Neural cell (in vitro differentiated cells): ENCODE measurements at regions not wholly inside any gene's neighbourhood (a gene's known extent, or its start where the extent isn't known, plus 50 kb on each side); places are given as distances from the start of the nearest gene placed in this dataset.
A peak's percentile ranks its signal among the peaks of the same experiment; 100 is the strongest.
"Not testable (repeated sequence)": the region's sequence is repeated elsewhere in the genome, so short reads cannot be mapped to it uniquely, and the experiment has no call there.

Experiments
- H2AFZ ChIP-seq: fragments of 200-600, 300-800 bp; sonication (generic), shearing (Covaris generic); 2 replicates; pipeline ENCODE4 v1.6.0; 2014; ENCODE audit warnings: low read depth, mild to moderate bottlenecking, antibody characterized with exemption, low read length, moderate library complexity
- H3F3A ChIP-seq: fragments of 200-600 bp; shearing (Covaris generic); 2 replicates; pipeline ENCODE4 v1.6.1; 2016; ENCODE audit warnings: mild to moderate bottlenecking, moderate library complexity, mixed read lengths, antibody characterized with exemption, low read length; ENCODE audit not compliant: insufficient read depth, poor library complexity, severe bottlenecking
- H3K27ac ChIP-seq: fragments of 200-600, 300-800 bp; sonication (generic), shearing (Covaris generic); 2 replicates; pipeline ENCODE4 v1.5.1; 2014; ENCODE audit warnings: mild to moderate bottlenecking, low read length, moderate library complexity
- H3K27me3 ChIP-seq: fragments of 300-800, 200-600 bp; sonication (generic), shearing (Covaris generic); 2 replicates; pipeline ENCODE4 v1.6.0; 2014; ENCODE audit warnings: mild to moderate bottlenecking, low read depth, low read length, moderate library complexity; ENCODE audit not compliant: insufficient read depth
- H3K36me3 ChIP-seq: fragments of 300-800, 200-600 bp; sonication (generic), shearing (Covaris generic); 2 replicates; pipeline ENCODE4 v1.5.1; 2014; ENCODE audit warnings: mild to moderate bottlenecking, antibody characterized with exemption, low read length, moderate library complexity; ENCODE audit not compliant: insufficient read depth
- H3K4me2 ChIP-seq: fragments of 300-800, 200-600 bp; sonication (generic), shearing (Covaris generic); 2 replicates; pipeline ENCODE4 v1.6.0; 2014; ENCODE audit warnings: mild to moderate bottlenecking, low read length
- H3K4me3 ChIP-seq: fragments of 300-800, 200-600 bp; sonication (generic), shearing (Covaris generic); 2 replicates; pipeline ENCODE4 v1.5.1; 2014; ENCODE audit warnings: mild to moderate bottlenecking, low read length, moderate library complexity
- H3K79me2 ChIP-seq: fragments of 200-600 bp; shearing (Covaris generic); replicated peaks from 2 replicates; pipeline ENCODE4 v1.6.0; 2014; ENCODE audit warnings: mild to moderate bottlenecking, low read length, moderate library complexity; ENCODE audit not compliant: insufficient read depth
- H3K9ac ChIP-seq: fragments of 300-800, 200-600 bp; sonication (generic), shearing (Covaris generic); 2 replicates; pipeline ENCODE4 v1.6.1; 2016; ENCODE audit warnings: mild to moderate bottlenecking, low read length, mixed read lengths
- H3K9me2 ChIP-seq: fragments of 200-600 bp; shearing (Covaris generic); 2 replicates; pipeline ENCODE4 v1.6.1; 2016; ENCODE audit warnings: mild to moderate bottlenecking, low read length, mixed read lengths; ENCODE audit not compliant: insufficient read depth
- H3K9me3 ChIP-seq: fragments of 200-600, 300-800 bp; sonication (generic), shearing (Covaris generic); 2 replicates; pipeline ENCODE4 v1.6.1; 2016; ENCODE audit warnings: mild to moderate bottlenecking, mixed run types, low read length, moderate library complexity, mixed read lengths
- H4K20me1 ChIP-seq: fragments of 200-600 bp; shearing (Covaris generic); 2 replicates; pipeline ENCODE4 v1.6.1; 2016; ENCODE audit warnings: mild to moderate bottlenecking, mixed run types; ENCODE audit not compliant: insufficient read depth
- CTCF ChIP-seq: fragments of 450-650 bp; IDR thresholded peaks from 2 replicates; pipeline ENCODE4 v1.5.1; 2014; ENCODE audit warnings: antibody characterized with exemption, mild to moderate bottlenecking, moderate library complexity; ENCODE audit not compliant: poor library complexity, severe bottlenecking
- EP300 ChIP-seq: fragments of 450-650 bp; conservative IDR thresholded peaks from 2 replicates; pipeline ENCODE4 v1.6.1; 2014; ENCODE audit warnings: antibody characterized with exemption, mild to moderate bottlenecking, moderate library complexity; ENCODE audit not compliant: poor library complexity, severe bottlenecking
- EZH2 ChIP-seq: fragments of 200-600, 300-800 bp; shearing (Covaris generic), sonication (generic); IDR thresholded peaks from 2 replicates; pipeline ENCODE4 v1.6.1; 2014; ENCODE audit warnings: antibody characterized with exemption, low read length, borderline replicate concordance, mild to moderate bottlenecking; ENCODE audit not compliant: insufficient read depth, poor library complexity, severe bottlenecking
- MXI1 ChIP-seq: fragments of 450-650 bp; conservative IDR thresholded peaks from 2 replicates; pipeline ENCODE4 v1.6.1; 2014; ENCODE audit warnings: antibody characterized with exemption, mild to moderate bottlenecking; ENCODE audit not compliant: poor library complexity, severe bottlenecking
- POLR2AphosphoS5 ChIP-seq: IDR thresholded peaks from 2 replicates; pipeline ENCODE4 v1.6.1; 2012
- RAD21 ChIP-seq: fragments of 450-650 bp; conservative IDR thresholded peaks from 2 replicates; pipeline ENCODE4 v1.6.1; 2014; ENCODE audit warnings: antibody characterized with exemption, mild to moderate bottlenecking, moderate library complexity
- REST ChIP-seq: IDR thresholded peaks from 2 replicates; pipeline ENCODE4 v1.6.1; 2012; ENCODE audit warnings: borderline replicate concordance
- SMC3 ChIP-seq: fragments of 450-650 bp; conservative IDR thresholded peaks from 2 replicates; pipeline ENCODE4 v1.6.1; 2014; ENCODE audit warnings: antibody characterized with exemption, mild to moderate bottlenecking, moderate library complexity; ENCODE audit not compliant: poor library complexity
- TAF1 ChIP-seq: IDR thresholded peaks from 2 replicates; pipeline ENCODE4 v1.6.1; 2012; ENCODE audit warnings: low read depth

DNA sequence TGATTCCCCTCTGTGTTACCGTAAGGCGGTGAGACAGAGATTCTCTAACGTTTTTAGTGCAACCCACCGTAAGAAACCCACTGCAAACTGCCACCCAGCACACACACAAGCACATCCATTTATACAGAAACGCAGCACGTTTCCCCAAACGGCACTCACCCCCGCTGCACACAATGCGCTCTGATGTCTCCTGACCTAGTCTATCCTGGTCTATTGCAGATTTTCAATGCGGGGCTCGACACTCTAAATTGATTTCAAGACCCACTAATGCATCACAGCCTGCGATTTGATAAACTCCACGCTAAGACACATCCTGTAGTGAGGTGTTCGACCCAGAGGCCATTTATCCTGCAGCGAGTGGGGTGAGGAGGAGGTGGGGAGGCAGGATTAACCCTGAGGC is 63.7 kb upstream of the SULF2 start:
- no peaks in the 10 kb centered on the region for H3K79me2 ChIP-seq
- no peak overlapping the region for H3K4me2 ChIP-seq
- TF ChIP-seq RAD21 (no peak), SMC3 (no peak), POLR2AphosphoS5 (no peak), REST (no peak), MXI1 (no peak), EZH2 (no peak), EP300 (no peak), TAF1 (no peak), CTCF (no peak)
- no peaks in the 10 kb centered on the region for H3K9me3 ChIP-seq
- no peaks in the 10 kb centered on the region for H4K20me1 ChIP-seq
- no peaks in the 10 kb centered on the region for H3K9me2 ChIP-seq
- no peak overlapping the region for H2AFZ ChIP-seq
- H3K36me3 ChIP-seq: no peaks in the 10 kb centered on the region
- no peak overlapping the region for H3K9ac ChIP-seq
- H3F3A ChIP-seq: no peaks in the 10 kb centered on the region
- H3K27ac ChIP-seq: no peak overlapping the region
- H3K27me3 ChIP-seq: no peaks in the 10 kb centered on the region
- no peak overlapping the region for H3K4me3 ChIP-seq

GRCh38 chr20:47848534-47848933 is 63.3 kb upstream of the SULF2 start:
- not testable (repeated sequence) for H3K27me3 ChIP-seq, H4K20me1 ChIP-seq, H3K9ac ChIP-seq, H3F3A ChIP-seq, H2AFZ ChIP-seq, H3K9me2 ChIP-seq, H3K9me3 ChIP-seq, H3K4me2 ChIP-seq, H3K36me3 ChIP-seq, H3K79me2 ChIP-seq
- H3K27ac ChIP-seq: peak overlapping the region; percentile 15
- H3K4me3 ChIP-seq: peak overlapping the region; percentile 1

GRCh38 chr20:47847884-47848485 is 62.7 kb upstream of the SULF2 start:
- Histone ChIP-seq H3F3A (no peaks in the 10 kb centered on the region), H3K9me3 (no peaks in the 10 kb centered on the region), H3K27me3 (no peaks in the 10 kb centered on the region), H3K79me2 (no peaks in the 10 kb centered on the region), H4K20me1 (no peaks in the 10 kb centered on the region), H3K36me3 (no peaks in the 10 kb centered on the region), H3K4me3 (peak overlapping the region; percentile 1), H3K27ac (peak overlapping the region; percentile 15), H3K9me2 (no peaks in the 10 kb centered on the region), H3K4me2 (no peak overlapping the region), H3K9ac (no peak overlapping the region), H2AFZ (no peak overlapping the region)
- TF ChIP-seq SMC3 (peak; percentile 15), POLR2AphosphoS5 (no peak), EP300 (peak; percentile 21)

GRCh38 chr20:47847220-47847619 is 61.9 kb upstream of the SULF2 start:
- not testable (repeated sequence) for H3K27ac ChIP-seq, H3K9me2 ChIP-seq, H3K36me3 ChIP-seq, H3K9me3 ChIP-seq, H3K79me2 ChIP-seq, H4K20me1 ChIP-seq, H3K4me3 ChIP-seq, H3K4me2 ChIP-seq, H3F3A ChIP-seq, H3K9ac ChIP-seq, H2AFZ ChIP-seq, H3K27me3 ChIP-seq

DNA sequence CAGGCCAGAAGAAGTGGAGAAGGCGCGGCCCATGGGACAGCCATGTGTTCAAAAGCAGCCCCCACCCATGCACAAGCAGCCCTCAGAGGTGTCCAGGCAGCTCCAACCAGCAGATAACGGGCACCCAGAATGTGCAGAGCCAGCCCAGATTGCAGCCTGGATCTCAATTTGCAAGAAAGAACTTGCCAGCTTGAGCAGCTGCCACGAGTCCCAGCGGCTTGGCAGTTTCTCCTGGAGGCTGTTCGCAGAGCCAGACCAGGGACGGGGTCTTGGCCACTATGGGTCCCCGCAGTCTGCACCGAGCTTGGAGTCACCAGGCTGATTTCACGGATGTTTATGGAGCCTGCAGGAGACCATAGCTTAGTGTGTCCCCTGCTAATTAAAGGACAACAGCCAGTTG is 61.4 kb upstream of the SULF2 start:
- H3K27ac ChIP-seq, H3F3A ChIP-seq, H3K9me3 ChIP-seq, H3K36me3 ChIP-seq, H3K79me2 ChIP-seq, H3K4me3 ChIP-seq, H3K4me2 ChIP-seq, H3K9me2 ChIP-seq, H3K27me3 ChIP-seq, H4K20me1 ChIP-seq, H2AFZ ChIP-seq, H3K9ac ChIP-seq: not testable (repeated sequence)
